WTC11 (cell line): ENCODE measurements at regions not wholly inside any gene's neighbourhood (a gene's known extent, or its start where the extent isn't known, plus 50 kb on each side); places are given as distances from the start of the nearest gene placed in this dataset.
"Not testable (repeated sequence)": the region's sequence is repeated elsewhere in the genome, so short reads cannot be mapped to it uniquely, and the experiment has no call there.

Source experiments
- E2F4 ChIP-seq: sonication (generic); formaldehyde crosslinking; IDR thresholded peaks from 2 replicates; pipeline ENCODE4 v1.8.1; 2022; ENCODE audit warnings: low read depth, mild to moderate bottlenecking, moderate library complexity, missing genetic modification reagents, borderline replicate concordance
- ELF4 ChIP-seq: sonication (generic); formaldehyde crosslinking; IDR thresholded peaks from 2 replicates; pipeline ENCODE4 v1.8.1; 2022; ENCODE audit warnings: low read depth, mild to moderate bottlenecking, moderate library complexity, missing genetic modification reagents
- ETV6 ChIP-seq: sonication (generic); formaldehyde crosslinking; IDR thresholded peaks from 2 replicates; pipeline ENCODE4 v1.8.1; 2022; ENCODE audit warnings: mild to moderate bottlenecking, missing genetic modification reagents
- FOXK1 ChIP-seq: sonication (generic); formaldehyde crosslinking; IDR thresholded peaks from 2 replicates; pipeline ENCODE4 v1.8.0; 2022; ENCODE audit warnings: mild to moderate bottlenecking, moderate library complexity, missing genetic modification reagents
- GABPB1 ChIP-seq: sonication (generic); formaldehyde crosslinking; IDR thresholded peaks from 2 replicates; pipeline ENCODE4 v1.8.1; 2023; ENCODE audit warnings: mild to moderate bottlenecking, missing genetic modification reagents
- NR1H2 ChIP-seq: sonication (generic); formaldehyde crosslinking; IDR thresholded peaks from 2 replicates; pipeline ENCODE4 v1.9.0; 2021; ENCODE audit warnings: mild to moderate bottlenecking, moderate library complexity, missing genetic modification reagents
- PRDM15 ChIP-seq: sonication (generic); formaldehyde crosslinking; IDR thresholded peaks from 2 replicates; pipeline ENCODE4 v1.8.0; 2022; ENCODE audit warnings: missing genetic modification reagents
- ZNF232 ChIP-seq: sonication (generic); formaldehyde crosslinking; IDR thresholded peaks from 2 replicates; pipeline ENCODE4 v1.8.0; 2022; ENCODE audit warnings: mild to moderate bottlenecking, missing genetic modification reagents
- ZNF281 ChIP-seq: sonication (generic); formaldehyde crosslinking; IDR thresholded peaks from 2 replicates; pipeline ENCODE4 v1.8.0; 2023; ENCODE audit warnings: mild to moderate bottlenecking, missing genetic modification reagents
- ZNF416 ChIP-seq: fragments of 250-450 bp; sonication (Bioruptor Pico); IDR thresholded peaks from 2 replicates; pipeline ENCODE4 v1.9.0; 2021; ENCODE audit warnings: mild to moderate bottlenecking, inconsistent platforms
- TF ChIP-seq, protein P1 (sequence below): sonication (generic); formaldehyde crosslinking; IDR thresholded peaks from 2 replicates; pipeline ENCODE4 v1.8.0; 2022; ENCODE audit warnings: mild to moderate bottlenecking, missing genetic modification reagents
- TF ChIP-seq, protein P2 (sequence below): fragments of 200-600 bp; IDR thresholded peaks from 2 replicates; pipeline ENCODE4 v1.8.0; 2022; ENCODE audit warnings: antibody characterized with exemption
- TF ChIP-seq, protein P3 (sequence below): sonication (generic); formaldehyde crosslinking; IDR thresholded peaks from 2 replicates; pipeline ENCODE4 v1.8.0; 2022; ENCODE audit warnings: mild to moderate bottlenecking, missing genetic modification reagents
- TF ChIP-seq, protein P4 (sequence below): sonication (generic); formaldehyde crosslinking; IDR thresholded peaks from 2 replicates; pipeline ENCODE4 v1.8.1; 2023; ENCODE audit warnings: mild to moderate bottlenecking, missing genetic modification reagents, moderate library complexity

- TF ChIP-seq, protein P1, sequence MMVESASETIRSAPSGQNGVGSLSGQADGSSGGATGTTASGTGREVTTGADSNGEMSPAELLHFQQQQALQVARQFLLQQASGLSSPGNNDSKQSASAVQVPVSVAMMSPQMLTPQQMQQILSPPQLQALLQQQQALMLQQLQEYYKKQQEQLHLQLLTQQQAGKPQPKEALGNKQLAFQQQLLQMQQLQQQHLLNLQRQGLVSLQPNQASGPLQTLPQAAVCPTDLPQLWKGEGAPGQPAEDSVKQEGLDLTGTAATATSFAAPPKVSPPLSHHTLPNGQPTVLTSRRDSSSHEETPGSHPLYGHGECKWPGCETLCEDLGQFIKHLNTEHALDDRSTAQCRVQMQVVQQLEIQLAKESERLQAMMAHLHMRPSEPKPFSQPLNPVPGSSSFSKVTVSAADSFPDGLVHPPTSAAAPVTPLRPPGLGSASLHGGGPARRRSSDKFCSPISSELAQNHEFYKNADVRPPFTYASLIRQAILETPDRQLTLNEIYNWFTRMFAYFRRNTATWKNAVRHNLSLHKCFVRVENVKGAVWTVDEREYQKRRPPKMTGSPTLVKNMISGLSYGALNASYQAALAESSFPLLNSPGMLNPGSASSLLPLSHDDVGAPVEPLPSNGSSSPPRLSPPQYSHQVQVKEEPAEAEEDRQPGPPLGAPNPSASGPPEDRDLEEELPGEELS, result not testable (repeated sequence)
- TF ChIP-seq, protein P2, sequence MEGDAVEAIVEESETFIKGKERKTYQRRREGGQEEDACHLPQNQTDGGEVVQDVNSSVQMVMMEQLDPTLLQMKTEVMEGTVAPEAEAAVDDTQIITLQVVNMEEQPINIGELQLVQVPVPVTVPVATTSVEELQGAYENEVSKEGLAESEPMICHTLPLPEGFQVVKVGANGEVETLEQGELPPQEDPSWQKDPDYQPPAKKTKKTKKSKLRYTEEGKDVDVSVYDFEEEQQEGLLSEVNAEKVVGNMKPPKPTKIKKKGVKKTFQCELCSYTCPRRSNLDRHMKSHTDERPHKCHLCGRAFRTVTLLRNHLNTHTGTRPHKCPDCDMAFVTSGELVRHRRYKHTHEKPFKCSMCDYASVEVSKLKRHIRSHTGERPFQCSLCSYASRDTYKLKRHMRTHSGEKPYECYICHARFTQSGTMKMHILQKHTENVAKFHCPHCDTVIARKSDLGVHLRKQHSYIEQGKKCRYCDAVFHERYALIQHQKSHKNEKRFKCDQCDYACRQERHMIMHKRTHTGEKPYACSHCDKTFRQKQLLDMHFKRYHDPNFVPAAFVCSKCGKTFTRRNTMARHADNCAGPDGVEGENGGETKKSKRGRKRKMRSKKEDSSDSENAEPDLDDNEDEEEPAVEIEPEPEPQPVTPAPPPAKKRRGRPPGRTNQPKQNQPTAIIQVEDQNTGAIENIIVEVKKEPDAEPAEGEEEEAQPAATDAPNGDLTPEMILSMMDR, result not testable (repeated sequence)
- TF ChIP-seq ETV6 (CRISPR knock-in tag); ZNF281; ZNF416; GABPB1 (CRISPR knock-in tag); PRDM15 (CRISPR knock-in tag); NR1H2 (CRISPR knock-in tag); FOXK1 (CRISPR knock-in tag); E2F4 (CRISPR knock-in tag); ZNF232 (CRISPR knock-in tag); ELF4 (CRISPR knock-in tag): not testable (repeated sequence)
- TF ChIP-seq, protein P3, sequence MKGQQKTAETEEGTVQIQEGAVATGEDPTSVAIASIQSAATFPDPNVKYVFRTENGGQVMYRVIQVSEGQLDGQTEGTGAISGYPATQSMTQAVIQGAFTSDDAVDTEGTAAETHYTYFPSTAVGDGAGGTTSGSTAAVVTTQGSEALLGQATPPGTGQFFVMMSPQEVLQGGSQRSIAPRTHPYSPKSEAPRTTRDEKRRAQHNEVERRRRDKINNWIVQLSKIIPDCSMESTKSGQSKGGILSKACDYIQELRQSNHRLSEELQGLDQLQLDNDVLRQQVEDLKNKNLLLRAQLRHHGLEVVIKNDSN, result not testable (repeated sequence)
- TF ChIP-seq, protein P4, sequence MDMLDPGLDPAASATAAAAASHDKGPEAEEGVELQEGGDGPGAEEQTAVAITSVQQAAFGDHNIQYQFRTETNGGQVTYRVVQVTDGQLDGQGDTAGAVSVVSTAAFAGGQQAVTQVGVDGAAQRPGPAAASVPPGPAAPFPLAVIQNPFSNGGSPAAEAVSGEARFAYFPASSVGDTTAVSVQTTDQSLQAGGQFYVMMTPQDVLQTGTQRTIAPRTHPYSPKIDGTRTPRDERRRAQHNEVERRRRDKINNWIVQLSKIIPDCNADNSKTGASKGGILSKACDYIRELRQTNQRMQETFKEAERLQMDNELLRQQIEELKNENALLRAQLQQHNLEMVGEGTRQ (CRISPR knock-in tag), result not testable (repeated sequence)
Observed at GRCh38 chr15:22274376-22274775, 184.3 kb upstream of the GOLGA6L22 start.
